GM23338 (cell line): ENCODE measurements at regions not wholly inside any gene's neighbourhood (a gene's known extent, or its start where the extent isn't known, plus 50 kb on each side); places are given as distances from the start of the nearest gene placed in this dataset.

ENCODE experiments used
- ATAC-seq: fragments of 200-7000 bp; cut with Tn5 transposase; 3 replicates; pipeline ENCODE4 v1.9.1; 2020
- DNase-seq: peaks from one replicate; pipeline ENCODE4 v3.0.0-alpha.2; 2015; ENCODE audit warnings: low spot score
- H2AFZ ChIP-seq: fragments of 200-600 bp; sonication (generic); 2 replicates; pipeline ENCODE4 v1.8.0; 2016; ENCODE audit warnings: antibody characterized with exemption, mild to moderate bottlenecking, moderate library complexity
- H3F3A ChIP-seq: fragments of 200-600 bp; sonication (generic); replicated peaks from 2 replicates; pipeline ENCODE4 v1.8.0; 2017; ENCODE audit warnings: antibody characterized with exemption, mixed run types, low read depth
- H3K27ac ChIP-seq: fragments of 200-600 bp; sonication (generic); 2 replicates; pipeline ENCODE4 v1.6.1; 2016; ENCODE audit warnings: low read depth
- H3K27me3 ChIP-seq: fragments of 200-600 bp; sonication (generic); 2 replicates; pipeline ENCODE4 v1.8.0; 2016; ENCODE audit warnings: mild to moderate bottlenecking, mixed run types, moderate library complexity; ENCODE audit not compliant: insufficient read depth
- H3K36me3 ChIP-seq: fragments of 200-600 bp; sonication (generic); 2 replicates; pipeline ENCODE4 v1.8.0; 2016; ENCODE audit warnings: mild to moderate bottlenecking; ENCODE audit not compliant: insufficient read depth
- H3K4me1 ChIP-seq: fragments of 200-600 bp; sonication (generic); 2 replicates; pipeline ENCODE4 v1.8.0; 2016; ENCODE audit warnings: mild to moderate bottlenecking, moderate library complexity; ENCODE audit not compliant: insufficient read depth
- H3K4me2 ChIP-seq: fragments of 200-600 bp; sonication (generic); 2 replicates; pipeline ENCODE4 v1.7.1; 2017; ENCODE audit warnings: mixed run types
- H3K4me3 ChIP-seq: fragments of 200-600 bp; sonication (generic); 2 replicates; pipeline ENCODE4 v1.6.1; 2016; ENCODE audit warnings: mixed run types
- H3K79me2 ChIP-seq: fragments of 200-600 bp; sonication (generic); replicated peaks from 2 replicates; pipeline ENCODE4 v1.8.0; 2017; ENCODE audit warnings: mild to moderate bottlenecking; ENCODE audit not compliant: insufficient read depth
- H3K9me2 ChIP-seq: fragments of 200-600 bp; sonication (generic); 2 replicates; pipeline ENCODE4 v1.8.0; 2017; ENCODE audit not compliant: insufficient read depth
- H4K20me1 ChIP-seq: fragments of 200-600 bp; sonication (generic); replicated peaks from 2 replicates; pipeline ENCODE4 v1.8.0; 2017; ENCODE audit warnings: mild to moderate bottlenecking; ENCODE audit not compliant: insufficient read depth
- H3K27ac Mint-ChIP-seq: 2 replicates; pipeline ENCODE4 v1.8.0; 2020; ENCODE audit warnings: inconsistent platforms, mild to moderate bottlenecking, moderate library complexity, mixed read lengths
- H3K27me3 Mint-ChIP-seq: 3 replicates; pipeline ENCODE4 v1.8.0; 2022; ENCODE audit warnings: low read depth, mild to moderate bottlenecking, moderate library complexity, mixed read lengths, inconsistent platforms; ENCODE audit not compliant: insufficient read depth, poor library complexity
- H3K36me3 Mint-ChIP-seq: 3 replicates; pipeline ENCODE4 v1.8.0; 2021; ENCODE audit warnings: low read depth, mild to moderate bottlenecking, inconsistent platforms, moderate library complexity, mixed read lengths
- H3K4me1 Mint-ChIP-seq: 3 replicates; pipeline ENCODE4 v1.8.0; 2020; ENCODE audit warnings: mild to moderate bottlenecking, inconsistent platforms, mixed read lengths
- H3K4me3 Mint-ChIP-seq: 3 replicates; pipeline ENCODE4 v1.8.0; 2021; ENCODE audit warnings: moderate library complexity, mild to moderate bottlenecking, inconsistent platforms, mixed read lengths
- H3K9me3 Mint-ChIP-seq: 3 replicates; pipeline ENCODE4 v1.8.0; 2020; ENCODE audit warnings: moderate library complexity, mild to moderate bottlenecking, inconsistent platforms, mixed read lengths
- CTCF ChIP-seq, 2 experiments: fragments of 200-600 bp in 1 of 2; sonication (generic) in 1 of 2; conservative IDR thresholded peaks; 2 replicates each; pipeline versions ENCODE4 v1.5.1 to v1.6.1; 2016 to 2017; ENCODE audit warnings: antibody characterized with exemption in 2 of 2, low read depth in 2 of 2, mild to moderate bottlenecking in 2 of 2, moderate library complexity in 1 of 2
- ETS1 ChIP-seq: IDR thresholded peaks from 2 replicates; pipeline ENCODE4 v1.6.1; 2016; ENCODE audit warnings: antibody characterized with exemption
- EZH2 ChIP-seq: fragments of 200-600 bp; sonication (generic); IDR thresholded peaks from one replicate; pipeline ENCODE4 v1.8.0; 2017; ENCODE audit warnings: antibody characterized with exemption, mild to moderate bottlenecking, low read depth; ENCODE audit not compliant: unreplicated experiment
- JUNB ChIP-seq: IDR thresholded peaks from one replicate; pipeline ENCODE4 v1.6.1; 2016; ENCODE audit warnings: antibody characterized with exemption; ENCODE audit not compliant: unreplicated experiment
- NANOG ChIP-seq: IDR thresholded peaks from 2 replicates; pipeline ENCODE4 v1.6.1; 2016; ENCODE audit warnings: antibody characterized with exemption, borderline replicate concordance
- POLR2AphosphoS5 ChIP-seq: IDR thresholded peaks from 2 replicates; pipeline ENCODE4 v1.6.1; 2016; ENCODE audit warnings: antibody characterized with exemption, low read depth
- ZNF114 ChIP-seq: fragments of 250-450 bp; sonication (Bioruptor Pico); IDR thresholded peaks from 2 replicates; pipeline ENCODE4 v1.5.0; 2020; ENCODE audit warnings: mild to moderate bottlenecking, moderate library complexity
- ZNF462 ChIP-seq: fragments of 250-450 bp; sonication (Bioruptor Pico); IDR thresholded peaks from 2 replicates; pipeline ENCODE4 v1.5.0; 2020; ENCODE audit warnings: mild to moderate bottlenecking, moderate library complexity

GRCh38 chr11:95338430-95338991 lies 107.5 kb upstream of the SESN3 start:
- H3K4me2 ChIP-seq: peak overlapping the region; percentile 69
- peak; percentile 51 for DNase-seq

GRCh38 chr11:95337972-95338429 lies 107.0 kb upstream of the SESN3 start:
- peaks cover 44% of the 10 kb centered on the region for H3K4me1 ChIP-seq
- peak; percentile 64 for ATAC-seq
- peak overlapping the region; percentile 69 for H3K4me2 ChIP-seq
- no peak overlapping the region for H3K4me3 Mint-ChIP-seq
- H3K9me3 Mint-ChIP-seq: no peaks in the 10 kb centered on the region
- H3F3A ChIP-seq: peaks cover 4% of the 10 kb centered on the region; the same call in 1 of the 2 replicates
- H3K4me3 ChIP-seq: peak overlapping the region; percentile 21
- H3K36me3 Mint-ChIP-seq: no peaks in the 10 kb centered on the region
- H3K9me2 ChIP-seq: peaks cover 7% of the 10 kb centered on the region
- H3K27me3 ChIP-seq: no peaks in the 10 kb centered on the region
- no peaks in the 10 kb centered on the region for H3K36me3 ChIP-seq
- H4K20me1 ChIP-seq: no peaks in the 10 kb centered on the region
- no peaks in the 10 kb centered on the region for H3K79me2 ChIP-seq
- H3K27ac ChIP-seq: peak overlapping the region; percentile 85
- no peak overlapping the region for H3K27ac Mint-ChIP-seq
- H3K27me3 Mint-ChIP-seq: peaks cover 4% of the 10 kb centered on the region
- peaks cover 27% of the 10 kb centered on the region for H3K4me1 Mint-ChIP-seq
- peak; percentile 62 for DNase-seq
- peak overlapping the region; percentile 89; the same call in 1 of the 2 replicates for H2AFZ ChIP-seq
- TF ChIP-seq CTCF (conservative IDR thresholded peaks at IDR 0.05; ENCODE audit: low read depth in 2 of 2) (no peak), ETS1 (no peak), JUNB (no peak), ZNF462 (CRISPR knock-in tag) (no peak), EZH2 (no peak), NANOG (no peak)

More at GRCh38 chr11:95338430-95338991, 107.5 kb upstream of the SESN3 start:
- H2AFZ ChIP-seq: no peak overlapping the region
- H3K36me3 ChIP-seq: no peaks in the 10 kb centered on the region
- peak overlapping the region; percentile 21 for H3K4me3 ChIP-seq
- peak; percentile 69 for ATAC-seq
- Mint-ChIP-seq H3K27me3 (peaks cover 4% of the 10 kb centered on the region), H3K4me3 (no peak overlapping the region), H3K27ac (no peak overlapping the region), H3K4me1 (peaks cover 27% of the 10 kb centered on the region), H3K9me3 (no peaks in the 10 kb centered on the region), H3K36me3 (no peaks in the 10 kb centered on the region)
- H3K4me1 ChIP-seq: peaks cover 44% of the 10 kb centered on the region
- no peaks in the 10 kb centered on the region for H3K79me2 ChIP-seq
- peaks cover 7% of the 10 kb centered on the region for H3K9me2 ChIP-seq
- H4K20me1 ChIP-seq: no peaks in the 10 kb centered on the region
- H3K27ac ChIP-seq: peak overlapping the region; percentile 85
- peaks cover 4% of the 10 kb centered on the region; the same call in 1 of the 2 replicates for H3F3A ChIP-seq
- no peaks in the 10 kb centered on the region for H3K27me3 ChIP-seq
- TF ChIP-seq POLR2AphosphoS5 (no peak), ETS1 (no peak), ZNF114 (CRISPR knock-in tag) (0 out of 2 replicates have a peak, but pooled peaks have one; percentile 57)
